ENCODE measurements at regions not wholly inside any gene's neighbourhood (a gene's known extent, or its start where the extent isn't known, plus 50 kb on each side); places are given as distances from the start of the nearest gene placed in this dataset.

GRCh38 chr20:59403962-59404314 lies 103.5 kb downstream of the EDN3 start:
- no peak for DNase-seq

- no peak for DNase-seq
Measured at GRCh38 chr20:59404749-59405148, 104.3 kb downstream of the EDN3 start.

GRCh38 chr20:59405226-59406200 lies 105.1 kb downstream of the EDN3 start:
- no peak for DNase-seq

GRCh38 chr20:59406446-59406845 lies 106.0 kb downstream of the EDN3 start:
- no peak for DNase-seq

- DNase-seq: no peak
Measured at GRCh38 chr20:59411170-59411569, 110.8 kb downstream of the EDN3 start.

- DNase-seq: no peak
Measured at GRCh38 chr20:59411589-59411988, 111.2 kb downstream of the EDN3 start.

- DNase-seq: no peak
Measured at GRCh38 chr20:59412181-59412580, 111.8 kb downstream of the EDN3 start.

GRCh38 chr20:59412875-59413284 lies 112.5 kb downstream of the EDN3 start:
- peak; percentile 60 for DNase-seq

GRCh38 chr20:59413326-59413865 lies 113.0 kb downstream of the EDN3 start:
- DNase-seq: no peak

- DNase-seq: no peak
Measured at GRCh38 chr20:59414936-59415623, 114.7 kb downstream of the EDN3 start.

- no peak for DNase-seq
Measured at GRCh38 chr20:59416916-59417315, 116.5 kb downstream of the EDN3 start.

- DNase-seq: no peak
Measured at GRCh38 chr20:59421089-59421488, 120.7 kb downstream of the EDN3 start.

GRCh38 chr20:59421920-59422637 lies 121.7 kb downstream of the EDN3 start:
- no peak for DNase-seq

GRCh38 chr20:59422872-59423544 lies 122.6 kb downstream of the EDN3 start:
- no peak for DNase-seq

- DNase-seq: no peak
Measured at GRCh38 chr20:59424976-59425375, 124.6 kb downstream of the EDN3 start.

GRCh38 chr20:59425572-59425971 lies 125.2 kb downstream of the EDN3 start:
- DNase-seq: no peak

GRCh38 chr20:59428006-59428405 lies 127.6 kb downstream of the EDN3 start:
- DNase-seq: no peak

GRCh38 chr20:59428441-59429205 lies 128.2 kb downstream of the EDN3 start:
- DNase-seq: no peak

- DNase-seq: no peak
Measured at GRCh38 chr20:59429396-59429795, 129.0 kb downstream of the EDN3 start.

GRCh38 chr20:59431014-59431413 lies 130.6 kb downstream of the EDN3 start:
- DNase-seq: no peak

- no peak for DNase-seq
Measured at GRCh38 chr20:59434960-59435359, 134.5 kb downstream of the EDN3 start.

- no peak for DNase-seq
Measured at GRCh38 chr20:59435518-59435917, 135.1 kb downstream of the EDN3 start.

All from NCI-H2227 treated with DMSO at 0.1 percent for 48 hours (cell line).